Nucleus accumbens (tissue), 56 donors: ENCODE measurements at regions not wholly inside any gene's neighbourhood (a gene's known extent, or its start where the extent isn't known, plus 50 kb on each side); places are given as distances from the start of the nearest gene placed in this dataset.

Experiments used
- DNase-seq, 56 donors: peaks; one replicate each; lab custom pipeline; 2025; lab: John Stamatoyannopoulos, UW

- DNase-seq, result no peak
Observed at GRCh38 chr10:3867454-3868270, 82.7 kb upstream of the KLF6 start.

- DNase-seq, result no peak
Observed at GRCh38 chr10:3866332-3866731, 81.3 kb upstream of the KLF6 start.

DNA sequence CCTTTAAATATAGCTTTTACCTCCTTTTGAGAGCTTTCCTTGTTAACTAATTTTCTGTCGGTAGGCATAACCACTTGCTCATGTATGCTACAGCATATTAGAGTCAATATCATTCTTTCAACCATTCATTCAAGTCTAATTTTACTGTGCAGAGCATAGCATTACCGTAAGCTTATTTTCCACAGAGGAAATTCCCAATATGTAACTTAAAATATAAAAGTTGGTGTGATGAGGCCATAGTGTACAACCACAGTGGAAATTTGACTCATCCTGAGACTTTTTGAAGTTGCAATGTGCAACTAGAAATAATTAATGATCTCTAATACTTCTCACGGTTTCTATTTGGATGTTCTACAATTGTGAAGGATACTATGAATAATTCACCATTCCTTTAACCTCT, 80.6 kb upstream of the KLF6 start:
- DNase-seq, result no peak

GRCh38 chr10:3861795-3862194, 76.8 kb upstream of the KLF6 start:
- no peak for DNase-seq

- no peak for DNase-seq
Observed at GRCh38 chr10:3858051-3858845, 73.2 kb upstream of the KLF6 start.

DNA sequence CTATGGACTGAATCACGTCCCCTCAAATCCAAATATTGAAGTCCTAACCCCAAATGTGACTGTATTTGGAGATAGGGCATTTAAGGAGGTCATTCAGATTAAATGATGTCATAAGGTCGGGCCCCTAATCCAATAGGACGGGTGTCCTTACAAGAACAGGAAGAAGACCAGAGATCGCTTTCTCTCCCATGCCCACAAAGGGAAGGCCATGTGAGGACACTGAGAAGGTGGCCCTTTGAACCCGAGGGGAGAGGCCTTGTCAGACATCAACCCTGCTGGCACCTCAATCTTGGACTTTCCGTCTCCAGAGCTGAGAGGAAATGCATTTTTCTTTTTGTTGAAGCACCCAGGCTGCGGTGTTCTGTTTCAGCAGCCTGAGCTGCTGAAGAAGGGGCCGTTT, 72.3 kb upstream of the KLF6 start:
- no peak for DNase-seq

- peak in 1 of 56 donors; percentile 3 for DNase-seq
Observed at GRCh38 chr10:3856593-3856992, 71.6 kb upstream of the KLF6 start.

GRCh38 chr10:3853547-3854303, 68.7 kb upstream of the KLF6 start:
- DNase-seq, result peak in 1 of 56 donors; percentile 6

- no peak for DNase-seq
Observed at GRCh38 chr10:3853016-3853415, 68.0 kb upstream of the KLF6 start.

DNA sequence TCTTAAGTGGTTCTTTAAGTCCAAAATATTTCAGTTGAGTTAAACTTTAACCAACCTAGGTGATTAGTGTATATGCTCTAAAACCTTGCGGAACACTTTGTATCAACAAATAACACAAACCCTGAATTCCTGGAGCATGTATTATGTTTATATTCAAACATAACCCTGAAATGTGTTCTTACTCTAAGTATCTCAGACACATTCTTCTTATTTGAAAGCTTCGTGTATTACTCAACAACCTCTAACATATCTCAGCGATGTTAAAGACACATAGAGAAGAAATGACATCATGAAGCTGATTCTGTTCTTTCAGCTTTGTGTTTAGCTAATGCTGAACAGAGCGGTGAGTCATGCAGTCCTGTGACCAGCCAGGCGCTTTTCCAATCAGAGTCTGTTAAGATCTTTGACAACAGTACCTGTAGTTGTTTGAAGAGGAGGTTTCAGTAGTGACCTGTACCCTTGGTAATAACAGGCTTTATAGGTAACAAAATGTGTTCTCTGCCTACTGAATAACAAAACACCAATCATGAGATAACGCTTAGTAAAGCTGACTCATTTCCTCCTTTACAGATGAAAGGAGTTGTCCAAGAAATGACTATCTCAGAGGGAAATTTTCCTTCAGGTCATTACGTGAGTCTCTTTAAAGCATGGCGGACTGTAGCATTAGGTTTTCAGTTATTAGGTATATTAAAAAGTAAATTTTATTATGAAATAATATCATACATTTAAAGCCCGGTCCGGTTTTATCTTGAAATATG, 67.3 kb upstream of the KLF6 start:
- DNase-seq, result peak in 23 of 56 donors; percentile 3 to 62 (median 15)

DNA sequence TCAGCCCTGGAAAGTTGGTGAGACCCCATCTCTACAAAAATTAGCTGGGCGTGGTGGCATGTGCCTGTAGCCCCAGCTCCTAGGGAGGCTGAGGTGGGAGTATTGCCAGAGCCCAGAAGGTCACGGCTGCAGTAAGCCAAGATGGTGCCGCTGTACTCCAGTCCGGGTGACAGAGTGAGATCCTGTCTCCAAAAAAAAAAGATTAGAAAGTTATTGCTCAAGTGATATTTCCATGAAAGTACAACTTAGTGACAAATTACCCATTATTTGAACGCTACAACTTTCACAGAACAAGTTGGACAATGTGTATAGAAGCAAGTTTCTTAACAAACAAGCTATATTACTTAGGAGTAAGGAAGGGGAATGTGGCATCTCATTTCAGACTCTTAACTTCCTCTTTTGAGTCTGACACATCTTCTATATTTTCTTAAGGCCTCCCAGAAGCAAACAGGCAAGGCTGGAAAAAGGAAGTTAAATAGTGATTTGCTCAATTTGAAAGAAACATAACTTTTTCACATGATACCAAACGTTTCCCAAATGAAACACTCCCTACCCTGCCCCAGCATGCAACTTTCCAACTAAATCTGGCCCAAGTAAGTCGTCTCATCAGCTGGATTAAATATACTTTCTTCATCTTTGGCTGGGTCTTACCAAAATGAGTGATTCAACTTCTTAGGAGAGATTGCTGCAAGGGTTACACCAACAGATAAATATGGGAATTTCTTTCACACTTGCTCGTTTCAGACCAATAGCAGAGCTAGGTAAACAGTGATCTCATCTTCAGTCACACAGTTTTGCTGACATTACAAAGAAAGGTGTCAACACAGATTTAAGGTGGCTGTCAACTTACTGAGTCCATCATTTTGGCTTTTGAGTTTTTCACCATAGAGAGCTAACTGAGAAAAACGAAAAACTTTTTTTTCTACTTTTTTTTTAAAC, 66.3 kb upstream of the KLF6 start:
- no peak for DNase-seq

DNA sequence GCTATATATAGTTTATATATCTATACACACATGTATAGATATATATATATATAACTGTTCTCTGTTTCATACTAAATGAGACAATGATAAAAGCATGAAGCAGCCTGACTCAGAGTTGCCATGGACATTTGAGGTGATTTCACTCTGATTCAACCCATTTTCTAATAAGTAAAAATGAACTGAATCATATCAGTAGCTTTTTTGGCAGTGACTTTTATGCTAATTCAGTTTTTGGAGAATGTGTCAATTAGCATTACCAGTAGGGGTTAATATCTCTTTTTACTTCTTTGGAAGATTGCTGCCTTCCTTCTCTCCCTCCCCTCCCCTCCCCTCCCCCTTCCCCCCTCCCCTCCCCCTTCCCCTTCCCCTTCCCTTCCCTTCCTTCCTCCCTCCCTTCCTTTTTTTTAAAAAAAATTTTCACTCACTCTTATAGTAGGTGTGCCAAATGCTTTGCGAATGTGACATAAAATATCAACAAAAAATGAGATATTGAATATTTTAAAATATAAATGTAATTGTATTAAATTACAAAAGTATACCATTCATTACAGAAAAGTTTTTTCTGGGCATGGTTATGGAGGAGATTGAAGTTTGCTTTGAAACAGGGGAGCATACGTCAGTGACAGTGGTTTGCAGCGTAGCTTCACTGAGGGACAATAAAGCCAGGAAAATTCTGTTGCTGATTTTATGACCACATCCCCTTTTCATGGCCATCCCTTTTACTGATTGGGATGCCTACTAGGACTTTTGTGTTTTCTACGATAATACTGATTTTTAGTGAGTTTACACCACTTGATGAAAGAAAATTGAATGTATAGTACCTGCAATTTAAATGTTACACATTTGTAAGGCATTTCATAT, 64.0 kb upstream of the KLF6 start:
- no peak for DNase-seq

DNA sequence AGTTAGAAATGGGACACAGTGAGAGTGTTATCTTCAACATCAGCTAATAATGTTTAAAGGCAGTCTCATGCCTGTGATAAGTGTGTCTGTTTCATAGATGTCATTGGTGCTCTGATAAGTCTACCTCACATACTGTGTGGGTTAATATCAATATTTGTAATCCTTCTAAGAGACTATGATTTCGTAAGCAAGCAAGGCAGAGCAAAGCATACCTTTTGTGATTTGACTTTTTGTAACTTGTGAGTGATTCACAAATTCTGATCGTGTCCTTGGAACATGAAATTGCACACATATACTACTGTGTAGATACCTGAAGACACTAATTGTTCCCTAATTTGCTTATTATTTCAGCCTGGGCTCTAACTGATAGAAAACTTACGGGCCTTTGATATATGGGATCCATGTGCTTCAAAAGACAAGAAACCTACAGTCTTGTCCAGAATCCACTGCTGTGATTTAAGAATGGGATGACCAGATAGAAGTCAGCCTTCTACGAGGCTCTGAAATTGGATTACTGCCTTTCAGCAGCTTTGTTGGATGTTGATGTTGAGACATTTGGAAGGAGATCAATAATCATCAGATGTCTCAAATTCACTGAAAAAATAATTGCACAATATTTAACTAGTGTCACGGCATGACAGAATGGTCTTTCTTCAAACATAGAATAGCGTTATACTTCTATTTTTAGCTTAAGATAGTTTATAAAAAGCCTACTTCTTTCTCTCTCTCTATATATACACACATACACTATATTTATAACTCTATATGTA, 63.2 kb upstream of the KLF6 start:
- no peak for DNase-seq

DNA sequence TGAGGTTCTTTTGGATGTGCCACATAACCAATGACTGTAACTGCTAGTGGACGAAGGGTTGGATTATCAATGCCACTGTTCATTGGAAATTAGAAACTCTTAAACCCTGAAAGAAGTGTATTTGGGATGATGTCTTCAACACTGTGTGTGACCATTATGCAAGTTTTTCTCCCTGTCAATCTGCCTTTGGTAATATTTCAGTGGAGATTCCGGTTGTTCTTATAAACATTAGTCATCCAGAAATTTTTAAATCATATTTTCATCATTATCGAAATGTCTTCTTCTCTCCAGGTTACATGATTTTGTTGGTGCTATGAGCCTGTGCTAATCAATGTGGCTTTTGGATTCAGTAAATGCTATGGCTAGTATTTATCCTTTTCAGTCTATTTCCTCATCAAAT, 61.7 kb upstream of the KLF6 start:
- DNase-seq, result no peak

GRCh38 chr10:3844491-3845025, 59.5 kb upstream of the KLF6 start:
- DNase-seq, result no peak

DNA sequence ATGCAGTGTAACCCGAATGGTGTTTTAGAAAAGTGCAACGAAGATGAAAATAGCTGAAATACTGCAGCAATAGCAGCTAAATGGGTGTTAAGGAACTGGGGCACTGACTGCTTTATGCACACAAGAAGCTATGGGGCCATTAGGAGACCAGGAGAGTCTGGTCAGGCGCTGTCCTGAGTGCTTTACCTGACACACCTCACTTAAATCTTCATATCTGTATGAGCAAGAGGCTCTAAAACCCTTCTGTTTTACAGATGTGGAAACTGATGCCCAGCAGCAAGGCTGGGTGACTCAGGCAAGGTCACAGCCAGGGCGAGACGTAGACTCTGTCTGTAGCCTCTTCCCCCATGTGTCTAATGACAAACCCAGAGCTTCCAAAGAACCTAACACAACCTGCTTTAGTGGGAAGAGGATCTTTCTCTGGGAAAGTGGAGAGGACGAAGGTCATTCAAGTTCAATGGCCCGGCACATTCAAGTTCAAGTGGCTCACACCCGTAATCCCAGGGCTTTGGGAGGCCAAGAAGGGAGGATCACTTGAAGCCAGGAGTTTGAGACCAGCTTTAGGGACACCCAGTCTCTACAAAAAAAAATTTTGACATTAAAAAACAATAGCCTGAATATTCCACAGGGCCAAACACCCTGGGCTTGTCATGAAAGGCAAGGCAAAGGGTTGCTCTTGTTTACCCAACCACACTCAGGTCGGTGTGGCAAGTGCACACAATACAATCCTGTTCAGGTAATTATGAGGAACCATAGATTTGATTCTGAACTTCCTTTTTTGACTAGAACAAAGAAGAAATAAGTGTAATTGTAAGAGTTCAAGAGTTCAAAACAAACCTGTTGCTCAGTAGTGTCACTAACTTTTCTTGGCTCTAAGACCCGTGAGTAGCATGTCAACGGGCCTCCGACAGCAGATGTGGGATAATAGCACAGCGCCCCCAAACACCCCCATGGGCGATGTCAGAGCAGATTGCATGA, 53.7 kb upstream of the KLF6 start:
- no peak for DNase-seq
